Astrocyte (in vitro differentiated cells and primary cell): ENCODE measurements at regions not wholly inside any gene's neighbourhood (a gene's known extent, or its start where the extent isn't known, plus 50 kb on each side); places are given as distances from the start of the nearest gene placed in this dataset.

Source experiments
- DNase-seq: peaks from one replicate; pipeline ENCODE4 v3.0.0-alpha.2; 2010; ENCODE audit warnings: low read depth
- FAIRE-seq: peaks from 2 replicates; lab custom pipeline; 2011; peaks lifted over from hg19 to GRCh38; lab: Jason Lieb, UNC
- H2AFZ ChIP-seq: 2 replicates; pipeline ENCODE4 v1.6.0; 2012; ENCODE audit warnings: low read depth, low read length, inconsistent platforms
- H3K27ac ChIP-seq: 2 replicates; pipeline ENCODE4 v1.5.1; 2011; ENCODE audit warnings: low read depth, low read length, inconsistent platforms
- H3K27me3 ChIP-seq: 2 replicates; pipeline ENCODE4 v1.6.0; 2011; ENCODE audit warnings: low read length, inconsistent platforms; ENCODE audit not compliant: insufficient read depth
- H3K36me3 ChIP-seq: 2 replicates; pipeline ENCODE4 v1.5.1; 2011; ENCODE audit warnings: low read length, inconsistent platforms; ENCODE audit not compliant: insufficient read depth
- H3K4me1 ChIP-seq: 2 replicates; pipeline ENCODE4 v1.5.1; 2011; ENCODE audit warnings: low read length, inconsistent platforms; ENCODE audit not compliant: insufficient read depth
- H3K4me2 ChIP-seq: 2 replicates; pipeline ENCODE4 v1.6.0; 2012; ENCODE audit warnings: low read length, inconsistent platforms
- H3K4me3 ChIP-seq: 2 replicates; pipeline ENCODE4 v1.5.1; 2011; ENCODE audit warnings: low read depth, mild to moderate bottlenecking, low read length, inconsistent platforms; ENCODE audit not compliant: insufficient read depth
- H3K79me2 ChIP-seq: 2 replicates; pipeline ENCODE4 v1.6.0; 2012; ENCODE audit warnings: mild to moderate bottlenecking, low read length, inconsistent platforms; ENCODE audit not compliant: insufficient read depth
- H3K9ac ChIP-seq: 2 replicates; pipeline ENCODE4 v1.6.0; 2012; ENCODE audit warnings: mild to moderate bottlenecking, low read length, inconsistent platforms
- H3K9me3 ChIP-seq: 2 replicates; pipeline ENCODE4 v1.5.1; 2012; ENCODE audit warnings: low read depth, mild to moderate bottlenecking, low read length, inconsistent platforms; ENCODE audit not compliant: insufficient read depth
- H4K20me1 ChIP-seq: 2 replicates; pipeline ENCODE4 v1.6.0; 2012; ENCODE audit warnings: low read length, inconsistent platforms; ENCODE audit not compliant: insufficient read depth
- H3K27ac Mint-ChIP-seq: one replicate; pipeline ENCODE4 v1.8.0; 2021; ENCODE audit warnings: mild to moderate bottlenecking, mixed read lengths; ENCODE audit not compliant: unreplicated experiment
- H3K27me3 Mint-ChIP-seq: one replicate; pipeline ENCODE4 v1.8.0; 2021; ENCODE audit warnings: low read depth, mixed read lengths; ENCODE audit not compliant: unreplicated experiment
- H3K36me3 Mint-ChIP-seq: one replicate; pipeline ENCODE4 v1.8.0; 2021; ENCODE audit warnings: low read depth, mixed read lengths; ENCODE audit not compliant: unreplicated experiment
- H3K4me1 Mint-ChIP-seq: one replicate; pipeline ENCODE4 v1.8.0; 2021; ENCODE audit warnings: low read depth, mixed read lengths; ENCODE audit not compliant: unreplicated experiment
- H3K4me3 Mint-ChIP-seq: one replicate; pipeline ENCODE4 v1.8.0; 2021; ENCODE audit warnings: mild to moderate bottlenecking, moderate library complexity, mixed read lengths; ENCODE audit not compliant: unreplicated experiment
- H3K9me3 Mint-ChIP-seq: one replicate; pipeline ENCODE4 v1.8.0; 2021; ENCODE audit warnings: mild to moderate bottlenecking, mixed read lengths; ENCODE audit not compliant: unreplicated experiment
- CTCF ChIP-seq: IDR thresholded peaks from 2 replicates; pipeline ENCODE4 v1.5.1; 2011; ENCODE audit warnings: low read depth, mild to moderate bottlenecking, inconsistent platforms, low read length, moderate library complexity; ENCODE audit not compliant: insufficient read depth
- EZH2 ChIP-seq: IDR thresholded peaks from 2 replicates; pipeline ENCODE4 v1.6.1; 2012; ENCODE audit warnings: mild to moderate bottlenecking, low read length, inconsistent platforms; ENCODE audit not compliant: insufficient read depth

- H3K4me1 Mint-ChIP-seq, result peaks cover 9% of the 10 kb centered on the region
- H3K27me3 Mint-ChIP-seq, result no peaks in the 10 kb centered on the region
- no peak overlapping the region for H3K27ac Mint-ChIP-seq
- Histone ChIP-seq H3K27ac (no peak overlapping the region), H3K4me3 (no peak overlapping the region), H3K36me3 (no peaks in the 10 kb centered on the region), H3K79me2 (no peaks in the 10 kb centered on the region), H3K9me3 (no peaks in the 10 kb centered on the region), H3K4me2 (no peak overlapping the region), H2AFZ (no peak overlapping the region), H3K4me1 (peaks cover 11% of the 10 kb centered on the region), H3K9ac (no peak overlapping the region), H3K27me3 (no peaks in the 10 kb centered on the region), H4K20me1 (no peaks in the 10 kb centered on the region)
- TF ChIP-seq CTCF, result no peak
- TF ChIP-seq EZH2, result no peak
- DNase-seq (no peak), FAIRE-seq (no peak)
- H3K36me3 Mint-ChIP-seq, result no peaks in the 10 kb centered on the region
- no peak overlapping the region for H3K4me3 Mint-ChIP-seq
- peaks cover 3% of the 10 kb centered on the region for H3K9me3 Mint-ChIP-seq
Observed at GRCh38 chr5:126017096-126017495, 406.1 kb upstream of the GRAMD2B start.

- Histone ChIP-seq H3K9ac (no peak overlapping the region), H3K9me3 (no peaks in the 10 kb centered on the region), H3K4me3 (no peak overlapping the region), H3K4me2 (no peak overlapping the region), H3K27ac (no peak overlapping the region), H3K36me3 (no peaks in the 10 kb centered on the region), H4K20me1 (no peaks in the 10 kb centered on the region), H3K27me3 (no peaks in the 10 kb centered on the region), H3K4me1 (peaks cover 2% of the 10 kb centered on the region), H3K79me2 (no peaks in the 10 kb centered on the region), H2AFZ (no peak overlapping the region)
- Mint-ChIP-seq H3K4me3 (no peak overlapping the region), H3K9me3 (peaks cover 7% of the 10 kb centered on the region), H3K4me1 (peaks cover 1% of the 10 kb centered on the region), H3K27ac (no peak overlapping the region), H3K27me3 (no peaks in the 10 kb centered on the region), H3K36me3 (no peaks in the 10 kb centered on the region)
- TF ChIP-seq CTCF (no peak), EZH2 (no peak)
- DNase-seq, result no peak
- FAIRE-seq, result no peak
Observed at GRCh38 chr5:126020770-126021169, 402.4 kb upstream of the GRAMD2B start.

GRCh38 chr5:126023994-126024441, 399.2 kb upstream of the GRAMD2B start:
- peaks cover 1% of the 10 kb centered on the region for H3K4me1 Mint-ChIP-seq
- no peak overlapping the region for H3K4me3 ChIP-seq
- H3K27ac Mint-ChIP-seq, result no peak overlapping the region
- peaks cover 23% of the 10 kb centered on the region for H3K9me3 Mint-ChIP-seq
- DNase-seq (no peak), FAIRE-seq (no peak)
- H4K20me1 ChIP-seq, result no peaks in the 10 kb centered on the region
- H3K27me3 ChIP-seq, result no peaks in the 10 kb centered on the region
- H2AFZ ChIP-seq, result no peak overlapping the region
- no peaks in the 10 kb centered on the region for H3K36me3 Mint-ChIP-seq
- H3K27ac ChIP-seq, result no peak overlapping the region
- peaks cover 3% of the 10 kb centered on the region for H3K9me3 ChIP-seq
- no peaks in the 10 kb centered on the region for H3K4me1 ChIP-seq
- H3K4me2 ChIP-seq, result peak overlapping the region; percentile 33
- H3K9ac ChIP-seq, result no peak overlapping the region
- TF ChIP-seq EZH2, result no peak
- TF ChIP-seq CTCF, result no peak
- H3K4me3 Mint-ChIP-seq, result no peak overlapping the region
- no peaks in the 10 kb centered on the region for H3K79me2 ChIP-seq
- H3K36me3 ChIP-seq, result no peaks in the 10 kb centered on the region
- no peaks in the 10 kb centered on the region for H3K27me3 Mint-ChIP-seq
